BLaER1 treated with 17β-estradiol and CSF1 and Interleukin-3, amounts not matched to agents 10 nM and 100 nM (cell line): ENCODE measurements at regions not wholly inside any gene's neighbourhood (a gene's known extent, or its start where the extent isn't known, plus 50 kb on each side); places are given as distances from the start of the nearest gene placed in this dataset.

Experiments
- H3K27ac ChIP-seq, 11 experiments: shearing (Covaris generic); formaldehyde crosslinking; 2 replicates each; pipeline ENCODE4 v1.8.1; 2022
- H3K27me3 ChIP-seq, 11 experiments: shearing (Covaris generic); formaldehyde crosslinking; 2 replicates each; pipeline ENCODE4 v1.8.1; 2022
- H3K36me3 ChIP-seq, 11 experiments: shearing (Covaris generic); formaldehyde crosslinking; 2 replicates each; pipeline ENCODE4 v1.8.1; 2022
- H3K4me1 ChIP-seq, 10 experiments: shearing (Covaris generic); formaldehyde crosslinking; 2 replicates each; pipeline ENCODE4 v1.8.1; 2022
- H3K4me2 ChIP-seq, 11 experiments: shearing (Covaris generic); formaldehyde crosslinking; 2 replicates each; pipeline ENCODE4 v1.8.1; 2022
- H3K4me3 ChIP-seq, 10 experiments: shearing (Covaris generic); formaldehyde crosslinking; 2 replicates each; pipeline ENCODE4 v1.8.1; 2022
- H3K9ac ChIP-seq, 11 experiments: shearing (Covaris generic); formaldehyde crosslinking; 2 replicates each; pipeline ENCODE4 v1.8.1; 2022
- H3K9me3 ChIP-seq, 11 experiments: shearing (Covaris generic); formaldehyde crosslinking; replicated peaks in 1 of 11; 2 replicates each; pipeline ENCODE4 v1.8.1; 2022
- H4K20me1 ChIP-seq, 11 experiments: shearing (Covaris generic); formaldehyde crosslinking; 2 replicates each; pipeline ENCODE4 v1.8.1; 2022
- Cebpa-rat ChIP-seq, 11 experiments: shearing (Covaris generic); IDR thresholded peaks; 2 replicates each; pipeline ENCODE4 v1.8.1; 2022

DNA sequence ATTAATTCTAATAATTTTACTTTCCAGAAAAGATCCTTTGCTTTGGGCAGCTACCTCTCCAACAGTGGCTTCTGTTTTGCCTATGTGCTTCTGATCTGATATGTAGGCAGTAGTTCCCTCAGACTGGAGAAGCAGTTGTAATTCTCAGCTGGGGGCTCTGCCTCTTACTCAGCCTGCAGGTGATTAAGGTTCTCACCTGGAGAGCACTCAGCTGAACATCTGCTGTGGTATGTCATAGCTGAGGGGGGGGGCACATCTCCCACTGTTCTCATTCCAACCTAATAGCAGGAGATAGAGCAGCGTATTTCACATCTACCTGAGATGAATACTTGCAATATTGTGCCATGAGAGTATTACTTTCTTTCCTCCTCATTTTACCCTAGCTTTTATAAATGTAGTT lies 511.9 kb upstream of the CDH8 start:
- H3K4me2 ChIP-seq: no peak overlapping the region
- peaks cover 0 to 8% (median 4%) of the 10 kb centered on the region in 11 experiments; a peak in 5 of 22 replicates for H3K9me3 ChIP-seq
- H3K4me3 ChIP-seq: no peak overlapping the region
- no peaks in the 10 kb centered on the region for H3K36me3 ChIP-seq
- no peaks in the 10 kb centered on the region for H4K20me1 ChIP-seq
- H3K27ac ChIP-seq: no peak overlapping the region
- no peaks in the 10 kb centered on the region for H3K4me1 ChIP-seq
- H3K9ac ChIP-seq: no peak overlapping the region
- TF ChIP-seq Cebpa-rat (IDR thresholded peaks at IDR 0.05): no peak
- H3K27me3 ChIP-seq: no peaks in the 10 kb centered on the region

DNA sequence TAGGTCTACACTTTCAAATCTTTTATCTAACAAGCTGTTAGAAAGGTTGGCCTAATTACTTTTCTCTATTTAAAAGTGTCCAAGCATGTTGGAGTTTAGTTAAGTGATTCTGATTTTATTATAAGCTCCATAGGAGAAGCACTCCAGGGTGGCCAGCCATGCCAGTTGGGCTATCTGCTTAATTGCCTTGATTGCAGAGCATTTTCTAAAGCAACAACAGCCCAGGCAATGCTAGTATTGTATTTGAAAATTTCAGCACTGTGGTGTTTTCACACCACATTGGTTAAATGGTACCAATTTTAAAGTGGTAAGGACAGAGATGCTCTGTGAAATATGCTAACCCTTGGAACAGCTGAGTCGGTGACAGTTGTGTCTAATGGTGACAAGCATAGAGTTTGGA lies 510.5 kb upstream of the CDH8 start:
- no peak for TF ChIP-seq Cebpa-rat (IDR thresholded peaks at IDR 0.05)
- Histone ChIP-seq H4K20me1 (no peaks in the 10 kb centered on the region), H3K36me3 (no peaks in the 10 kb centered on the region), H3K27me3 (no peaks in the 10 kb centered on the region), H3K4me3 (no peak overlapping the region), H3K27ac (no peak overlapping the region), H3K4me1 (no peaks in the 10 kb centered on the region), H3K9ac (no peak overlapping the region), H3K9me3 (0 out of 22 replicates have a peak, but pooled peaks cover 0 to under 1% (median 0%) of the 10 kb centered on the region in 11 experiments), H3K4me2 (no peak overlapping the region)

DNA sequence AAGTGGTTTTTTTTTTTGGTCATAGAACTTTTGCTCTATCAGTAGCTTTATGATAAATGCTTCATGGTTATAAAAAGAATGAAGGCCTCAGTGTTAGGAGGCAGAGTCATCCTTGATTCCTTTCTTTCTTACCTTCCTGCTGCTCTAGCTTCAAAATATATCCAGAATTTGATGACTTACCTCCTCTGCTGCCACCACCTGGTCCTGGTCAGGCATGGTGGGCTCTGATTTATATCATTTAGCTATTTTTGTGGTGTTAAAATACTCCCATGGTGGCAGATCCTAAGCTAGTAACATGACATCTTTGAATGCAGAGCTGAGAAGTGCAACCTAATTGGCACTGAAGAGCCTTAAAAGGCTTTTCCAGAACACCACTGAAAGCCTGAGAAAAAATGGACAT lies 508.8 kb upstream of the CDH8 start:
- H3K36me3 ChIP-seq: no peaks in the 10 kb centered on the region
- H3K4me2 ChIP-seq: no peak overlapping the region
- no peaks in the 10 kb centered on the region for H4K20me1 ChIP-seq
- no peak overlapping the region for H3K9ac ChIP-seq
- no peak overlapping the region for H3K4me3 ChIP-seq
- TF ChIP-seq Cebpa-rat (IDR thresholded peaks at IDR 0.05): no peak
- H3K9me3 ChIP-seq: no peaks in the 10 kb centered on the region
- H3K27me3 ChIP-seq: no peaks in the 10 kb centered on the region
- H3K4me1 ChIP-seq: no peaks in the 10 kb centered on the region
- no peak overlapping the region for H3K27ac ChIP-seq

DNA sequence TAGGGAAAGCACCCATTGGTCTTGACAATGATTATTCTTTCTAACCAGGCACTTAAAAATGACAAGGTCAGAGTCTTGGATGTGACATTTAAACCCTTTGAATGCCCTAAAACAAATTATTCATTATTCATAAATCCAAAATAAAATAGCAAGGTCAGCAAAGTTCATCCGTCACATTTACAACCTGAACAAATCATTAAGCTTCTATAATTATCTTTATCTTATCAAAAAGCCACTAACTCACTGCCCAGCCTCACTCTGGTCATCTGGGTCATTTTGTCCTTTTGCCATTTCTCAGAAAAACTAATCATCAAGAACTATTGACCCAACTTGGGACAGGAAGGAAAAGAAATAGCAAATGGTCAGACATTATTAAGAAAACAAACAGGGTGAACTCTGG lies 507.3 kb upstream of the CDH8 start:
- H3K9me3 ChIP-seq: no peaks in the 10 kb centered on the region
- no peak overlapping the region for H3K4me2 ChIP-seq
- H3K27me3 ChIP-seq: no peaks in the 10 kb centered on the region
- H3K9ac ChIP-seq: no peak overlapping the region
- H4K20me1 ChIP-seq: no peaks in the 10 kb centered on the region
- no peaks in the 10 kb centered on the region for H3K36me3 ChIP-seq
- H3K4me1 ChIP-seq: no peaks in the 10 kb centered on the region
- no peak for TF ChIP-seq Cebpa-rat (IDR thresholded peaks at IDR 0.05)
- no peak overlapping the region for H3K27ac ChIP-seq
- no peak overlapping the region for H3K4me3 ChIP-seq

DNA sequence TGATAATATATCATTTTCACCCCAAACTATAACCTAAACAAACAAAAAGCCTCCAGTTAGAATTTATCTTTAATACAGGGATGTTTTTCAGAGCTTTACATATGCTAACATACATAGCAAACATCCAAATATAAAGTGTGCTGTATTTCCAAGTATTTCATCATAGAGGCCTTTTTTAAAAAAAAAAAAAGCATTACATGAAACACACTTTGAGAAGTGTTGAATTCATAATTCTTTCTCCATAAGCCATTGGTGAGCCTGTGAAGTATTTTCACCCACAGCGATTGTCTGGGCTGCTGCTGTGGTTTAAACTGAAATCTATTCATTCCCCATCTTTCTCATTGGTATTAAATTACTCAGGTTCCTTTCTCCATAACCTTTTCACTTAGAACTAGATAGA lies 503.4 kb upstream of the CDH8 start:
- no peaks in the 10 kb centered on the region for H4K20me1 ChIP-seq
- no peaks in the 10 kb centered on the region for H3K4me1 ChIP-seq
- no peaks in the 10 kb centered on the region for H3K9me3 ChIP-seq
- no peak overlapping the region for H3K4me3 ChIP-seq
- no peak for TF ChIP-seq Cebpa-rat (IDR thresholded peaks at IDR 0.05)
- no peaks in the 10 kb centered on the region for H3K27me3 ChIP-seq
- H3K27ac ChIP-seq: no peak overlapping the region
- no peak overlapping the region for H3K4me2 ChIP-seq
- H3K36me3 ChIP-seq: no peaks in the 10 kb centered on the region
- no peak overlapping the region for H3K9ac ChIP-seq

DNA sequence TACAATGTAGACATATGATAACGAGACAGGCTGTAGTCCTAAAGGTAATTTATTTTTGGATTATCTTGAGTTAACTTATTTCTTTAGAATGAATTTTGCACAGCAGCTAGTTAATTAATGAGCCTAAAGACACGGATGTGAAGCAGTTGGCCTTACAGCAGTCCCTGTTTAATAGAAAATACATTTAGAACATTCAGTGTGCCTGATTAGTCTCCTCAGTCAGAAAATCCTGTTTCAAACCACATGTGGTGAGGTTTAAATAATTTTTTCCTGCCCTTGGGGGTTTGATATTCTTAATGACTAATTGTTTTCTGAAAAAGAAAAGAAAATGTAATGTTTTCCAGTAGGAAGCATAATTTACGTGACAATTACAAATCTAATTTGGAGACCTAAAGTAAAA lies 494.2 kb upstream of the CDH8 start:
- no peak for TF ChIP-seq Cebpa-rat (IDR thresholded peaks at IDR 0.05)
- H4K20me1 ChIP-seq: no peaks in the 10 kb centered on the region
- no peaks in the 10 kb centered on the region for H3K4me1 ChIP-seq
- H3K4me3 ChIP-seq: no peak overlapping the region
- no peaks in the 10 kb centered on the region for H3K36me3 ChIP-seq
- H3K9me3 ChIP-seq: no peaks in the 10 kb centered on the region
- no peak overlapping the region for H3K9ac ChIP-seq
- H3K27me3 ChIP-seq: no peaks in the 10 kb centered on the region
- no peak overlapping the region for H3K4me2 ChIP-seq
- H3K27ac ChIP-seq: no peak overlapping the region

DNA sequence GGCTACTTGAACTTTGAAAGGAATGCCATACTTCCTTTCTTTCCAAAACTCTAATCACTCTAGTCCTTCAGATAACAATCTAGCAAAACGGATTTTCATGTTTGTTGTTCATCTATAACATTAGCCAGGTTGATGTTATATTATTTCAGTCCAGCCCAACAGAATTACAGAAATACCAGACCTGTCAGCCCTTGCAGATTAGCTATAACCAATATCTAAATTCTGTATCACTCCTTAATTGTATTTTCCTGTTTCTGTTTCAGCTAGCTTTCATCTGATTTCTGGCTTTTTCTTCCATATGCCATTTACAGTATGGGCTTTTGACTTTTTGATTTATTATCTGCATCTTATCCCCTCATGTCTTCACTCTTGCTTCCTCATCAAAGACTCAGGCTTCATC lies 479.8 kb upstream of the CDH8 start:
- Histone ChIP-seq H3K9ac (no peak overlapping the region), H3K4me3 (no peak overlapping the region), H3K4me1 (peaks cover 0 to 4% (median 0%) of the 10 kb centered on the region in 10 experiments; a peak in 2 of 20 replicates), H4K20me1 (no peaks in the 10 kb centered on the region), H3K27ac (no peak overlapping the region), H3K9me3 (no peaks in the 10 kb centered on the region), H3K4me2 (no peak overlapping the region), H3K36me3 (no peaks in the 10 kb centered on the region), H3K27me3 (no peaks in the 10 kb centered on the region)
- no peak for TF ChIP-seq Cebpa-rat (IDR thresholded peaks at IDR 0.05)

DNA sequence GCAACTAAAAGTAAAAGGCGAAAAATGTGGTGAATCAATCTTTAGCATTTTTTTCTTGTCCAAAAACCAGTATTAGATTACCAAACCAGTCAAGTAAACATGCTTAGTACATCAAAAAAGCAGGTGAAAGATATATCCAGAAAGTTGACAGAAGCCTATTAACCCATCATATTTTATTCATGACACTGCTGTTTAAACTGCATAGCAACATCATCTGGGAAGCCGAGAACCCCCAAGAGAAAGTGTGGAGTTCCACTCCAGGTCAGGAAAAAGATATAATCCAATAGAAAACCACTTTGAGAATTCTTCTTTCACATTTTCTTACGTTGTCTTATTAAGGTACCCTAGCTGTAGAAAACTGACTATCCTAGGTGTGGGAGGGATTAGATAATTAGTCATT lies 466.8 kb upstream of the CDH8 start:
- no peak overlapping the region for H3K4me2 ChIP-seq
- no peaks in the 10 kb centered on the region for H3K9me3 ChIP-seq
- no peak for TF ChIP-seq Cebpa-rat (IDR thresholded peaks at IDR 0.05)
- H3K27ac ChIP-seq: no peak overlapping the region
- H3K27me3 ChIP-seq: no peaks in the 10 kb centered on the region
- H3K4me3 ChIP-seq: no peak overlapping the region
- no peaks in the 10 kb centered on the region for H4K20me1 ChIP-seq
- no peaks in the 10 kb centered on the region for H3K4me1 ChIP-seq
- no peaks in the 10 kb centered on the region for H3K36me3 ChIP-seq
- H3K9ac ChIP-seq: no peak overlapping the region

DNA sequence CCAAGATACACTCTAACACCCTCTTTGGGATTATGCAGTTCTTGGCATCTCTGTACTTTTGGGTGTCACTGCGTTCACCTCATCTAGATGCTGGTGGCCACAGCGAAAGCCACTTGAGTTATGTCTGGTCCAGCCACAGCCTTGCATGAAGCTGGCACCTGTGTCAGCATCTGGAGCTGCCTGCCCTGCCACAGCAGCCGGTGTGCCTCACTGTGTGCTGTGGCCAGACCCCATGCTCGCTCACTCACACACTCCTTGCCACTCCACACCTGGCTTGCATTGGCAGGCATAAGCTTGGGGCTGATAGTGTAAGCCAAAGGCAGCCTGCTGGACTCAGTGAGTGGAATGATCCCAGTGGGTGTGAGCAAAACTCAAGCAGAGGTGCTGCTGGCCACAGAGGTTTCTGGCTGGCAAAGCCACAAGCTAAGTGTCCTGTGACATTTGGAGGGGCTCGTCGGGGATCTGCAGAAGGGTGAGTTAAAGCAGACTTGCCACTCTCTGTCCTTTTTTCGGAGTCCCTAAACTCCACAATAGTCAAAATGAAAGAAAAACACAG lies 442.7 kb upstream of the CDH8 start:
- TF ChIP-seq Cebpa-rat (IDR thresholded peaks at IDR 0.05): no peak
- Histone ChIP-seq H3K9ac (no peak overlapping the region), H4K20me1 (no peaks in the 10 kb centered on the region; a peak in 1 of 22 replicates), H3K27me3 (no peaks in the 10 kb centered on the region), H3K4me1 (no peaks in the 10 kb centered on the region), H3K4me3 (no peak overlapping the region), H3K9me3 (peaks cover 17 to 31% (median 24%) of the 10 kb centered on the region in 11 experiments), H3K36me3 (no peaks in the 10 kb centered on the region), H3K27ac (no peak overlapping the region), H3K4me2 (no peak overlapping the region)

DNA sequence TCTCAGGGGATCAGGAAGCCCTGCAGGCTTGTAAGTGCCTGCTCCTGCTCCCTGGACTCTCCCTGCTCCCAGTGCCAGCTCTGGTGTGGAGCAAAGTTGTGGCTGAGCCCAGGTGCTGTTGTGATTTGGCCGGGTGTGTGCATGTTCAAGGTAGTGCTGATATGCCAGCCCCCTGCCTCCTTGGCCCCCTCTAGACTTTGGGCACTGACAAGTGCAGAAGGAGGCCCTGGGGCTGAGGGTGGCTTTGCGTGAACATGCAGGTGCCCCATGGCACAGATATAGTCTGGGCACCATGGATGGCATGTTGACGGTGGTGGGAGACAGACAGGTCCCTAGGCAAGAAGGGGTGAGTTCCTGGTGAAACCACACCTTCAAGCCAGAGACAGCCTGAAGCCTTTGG lies 441.6 kb upstream of the CDH8 start:
- Histone ChIP-seq H3K9ac (no peak overlapping the region), H4K20me1 (no peaks in the 10 kb centered on the region; a peak in 1 of 22 replicates), H3K4me1 (no peaks in the 10 kb centered on the region), H3K27me3 (no peaks in the 10 kb centered on the region), H3K4me2 (no peak overlapping the region), H3K9me3 (peaks cover 17 to 36% (median 24%) of the 10 kb centered on the region in 11 experiments), H3K27ac (no peak overlapping the region), H3K4me3 (no peak overlapping the region), H3K36me3 (no peaks in the 10 kb centered on the region)
- TF ChIP-seq Cebpa-rat (IDR thresholded peaks at IDR 0.05): no peak
